KMS-11 (cell line): ENCODE measurements at regions not wholly inside any gene's neighbourhood (a gene's known extent, or its start where the extent isn't known, plus 50 kb on each side); places are given as distances from the start of the nearest gene placed in this dataset.

ENCODE experiments used
- H2AFZ ChIP-seq: fragments of 200-600 bp; sonication (generic); 2 replicates; pipeline ENCODE4 v1.6.1; 2016; ENCODE audit warnings: antibody characterized with exemption, mixed run types, low read depth
- H3K27ac ChIP-seq: fragments of 200-600 bp; sonication (generic); 2 replicates; pipeline ENCODE4 v1.6.1; 2016; ENCODE audit warnings: mild to moderate bottlenecking, mixed run types
- H3K27me3 ChIP-seq: fragments of 200-600 bp; sonication (generic); 2 replicates; pipeline ENCODE4 v1.6.1; 2017; ENCODE audit warnings: mild to moderate bottlenecking, low read depth, mixed run types, moderate library complexity; ENCODE audit not compliant: insufficient read depth
- H3K36me3 ChIP-seq: fragments of 200-600 bp; sonication (generic); 2 replicates; pipeline ENCODE4 v1.6.1; 2017; ENCODE audit warnings: mild to moderate bottlenecking, mixed run types; ENCODE audit not compliant: insufficient read depth
- H3K4me1 ChIP-seq: fragments of 200-600 bp; sonication (generic); 2 replicates; pipeline ENCODE4 v1.6.1; 2016; ENCODE audit warnings: mild to moderate bottlenecking, low read depth, mixed run types; ENCODE audit not compliant: poor library complexity, severe bottlenecking
- H3K4me2 ChIP-seq: fragments of 200-600 bp; sonication (generic); 2 replicates; pipeline ENCODE4 v1.7.0; 2016; ENCODE audit warnings: mild to moderate bottlenecking, mixed run types
- H3K4me3 ChIP-seq: fragments of 200-600 bp; sonication (generic); IDR thresholded peaks from 2 replicates; pipeline ENCODE4 v1.6.1; 2017; ENCODE audit warnings: low read depth, low read length, mixed read lengths; ENCODE audit not compliant: insufficient read depth
- H3K79me2 ChIP-seq: fragments of 200-600 bp; sonication (generic); 2 replicates; pipeline ENCODE4 v1.6.1; 2016; ENCODE audit warnings: low read depth, mixed run types; ENCODE audit not compliant: insufficient read depth
- H3K9ac ChIP-seq: fragments of 200-600 bp; sonication (generic); 2 replicates; pipeline ENCODE4 v1.6.1; 2016; ENCODE audit warnings: mild to moderate bottlenecking, mixed run types
- H4K20me1 ChIP-seq: fragments of 200-600 bp; sonication (generic); 2 replicates; pipeline ENCODE4 v1.6.1; 2016; ENCODE audit warnings: mild to moderate bottlenecking, mixed run types; ENCODE audit not compliant: insufficient read depth
- CTCF ChIP-seq: fragments of 200-600 bp; sonication (generic); conservative IDR thresholded peaks from 2 replicates; pipeline ENCODE4 v1.6.1; 2017; ENCODE audit warnings: low read depth, mild to moderate bottlenecking, antibody characterized with exemption, low read length, moderate library complexity, mixed read lengths

GRCh38 chr11:23404225-23405160 is 544.2 kb upstream of the CCDC179 start:
- H3K27me3 ChIP-seq, result no peaks in the 10 kb centered on the region
- no peak overlapping the region for H3K9ac ChIP-seq
- no peaks in the 10 kb centered on the region for H3K79me2 ChIP-seq
- H4K20me1 ChIP-seq, result no peaks in the 10 kb centered on the region
- no peak for TF ChIP-seq CTCF
- no peak overlapping the region for H3K27ac ChIP-seq
- H3K36me3 ChIP-seq, result no peaks in the 10 kb centered on the region
- no peak overlapping the region for H3K4me3 ChIP-seq
- H2AFZ ChIP-seq, result no peak overlapping the region
- no peak overlapping the region for H3K4me2 ChIP-seq
- H3K4me1 ChIP-seq, result no peaks in the 10 kb centered on the region

GRCh38 chr11:23405350-23405937 is 545.2 kb upstream of the CCDC179 start:
- no peak overlapping the region for H3K4me3 ChIP-seq
- H3K4me1 ChIP-seq, result no peaks in the 10 kb centered on the region
- H3K36me3 ChIP-seq, result no peaks in the 10 kb centered on the region
- H3K4me2 ChIP-seq, result no peak overlapping the region
- TF ChIP-seq CTCF, result no peak
- H2AFZ ChIP-seq, result no peak overlapping the region
- H4K20me1 ChIP-seq, result no peaks in the 10 kb centered on the region
- no peaks in the 10 kb centered on the region for H3K27me3 ChIP-seq
- H3K27ac ChIP-seq, result no peak overlapping the region
- H3K9ac ChIP-seq, result no peak overlapping the region
- no peaks in the 10 kb centered on the region for H3K79me2 ChIP-seq

GRCh38 chr11:23406131-23406819 is 546.0 kb upstream of the CCDC179 start:
- Histone ChIP-seq H4K20me1 (no peaks in the 10 kb centered on the region), H3K4me3 (no peak overlapping the region), H3K27me3 (no peaks in the 10 kb centered on the region), H2AFZ (no peak overlapping the region), H3K9ac (no peak overlapping the region), H3K27ac (no peak overlapping the region), H3K4me1 (no peaks in the 10 kb centered on the region), H3K4me2 (no peak overlapping the region), H3K36me3 (no peaks in the 10 kb centered on the region), H3K79me2 (no peaks in the 10 kb centered on the region)
- no peak for TF ChIP-seq CTCF

- Histone ChIP-seq H3K4me3 (no peak overlapping the region), H3K79me2 (no peaks in the 10 kb centered on the region), H3K27me3 (no peaks in the 10 kb centered on the region), H4K20me1 (no peaks in the 10 kb centered on the region), H3K9ac (no peak overlapping the region), H2AFZ (no peak overlapping the region), H3K27ac (no peak overlapping the region), H3K36me3 (no peaks in the 10 kb centered on the region), H3K4me2 (no peak overlapping the region), H3K4me1 (no peaks in the 10 kb centered on the region)
- no peak for TF ChIP-seq CTCF
Observed at GRCh38 chr11:23413057-23413456, 552.8 kb upstream of the CCDC179 start.
